ENCODE measurements at regions not wholly inside any gene's neighbourhood (a gene's known extent, or its start where the extent isn't known, plus 50 kb on each side); places are given as distances from the start of the nearest gene placed in this dataset.

DNA sequence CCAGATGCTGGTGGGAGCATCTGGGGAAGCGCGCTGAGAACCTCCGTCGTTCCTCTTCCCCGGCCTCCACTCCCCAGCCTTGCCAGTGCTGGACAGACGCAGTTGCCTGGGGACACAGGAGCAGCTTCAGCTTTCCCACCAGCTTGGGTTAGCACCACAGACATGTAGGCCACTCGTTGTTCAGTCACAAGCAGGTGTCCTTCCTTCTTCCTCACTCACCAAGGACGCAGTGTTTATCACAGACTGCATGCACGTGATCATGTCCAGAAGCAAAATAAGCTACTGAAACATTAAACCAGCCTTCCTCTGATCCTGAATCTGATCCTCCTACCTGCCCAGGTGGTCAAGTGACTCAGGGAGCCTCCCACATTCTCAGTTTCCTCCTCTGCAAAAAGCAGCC is 232.9 kb downstream of the SYK start:
- TF ChIP-seq CTCF (IDR thresholded peaks at IDR 0.05; ENCODE audit: low read depth, low read length, missing control alignments), result no peak
- DNase-seq (ENCODE audit: extremely low read depth, low read depth), result no peak
- H3K4me3 ChIP-seq (replicated peaks; ENCODE audit: low read depth, low read length), result no peak overlapping the region

DNA sequence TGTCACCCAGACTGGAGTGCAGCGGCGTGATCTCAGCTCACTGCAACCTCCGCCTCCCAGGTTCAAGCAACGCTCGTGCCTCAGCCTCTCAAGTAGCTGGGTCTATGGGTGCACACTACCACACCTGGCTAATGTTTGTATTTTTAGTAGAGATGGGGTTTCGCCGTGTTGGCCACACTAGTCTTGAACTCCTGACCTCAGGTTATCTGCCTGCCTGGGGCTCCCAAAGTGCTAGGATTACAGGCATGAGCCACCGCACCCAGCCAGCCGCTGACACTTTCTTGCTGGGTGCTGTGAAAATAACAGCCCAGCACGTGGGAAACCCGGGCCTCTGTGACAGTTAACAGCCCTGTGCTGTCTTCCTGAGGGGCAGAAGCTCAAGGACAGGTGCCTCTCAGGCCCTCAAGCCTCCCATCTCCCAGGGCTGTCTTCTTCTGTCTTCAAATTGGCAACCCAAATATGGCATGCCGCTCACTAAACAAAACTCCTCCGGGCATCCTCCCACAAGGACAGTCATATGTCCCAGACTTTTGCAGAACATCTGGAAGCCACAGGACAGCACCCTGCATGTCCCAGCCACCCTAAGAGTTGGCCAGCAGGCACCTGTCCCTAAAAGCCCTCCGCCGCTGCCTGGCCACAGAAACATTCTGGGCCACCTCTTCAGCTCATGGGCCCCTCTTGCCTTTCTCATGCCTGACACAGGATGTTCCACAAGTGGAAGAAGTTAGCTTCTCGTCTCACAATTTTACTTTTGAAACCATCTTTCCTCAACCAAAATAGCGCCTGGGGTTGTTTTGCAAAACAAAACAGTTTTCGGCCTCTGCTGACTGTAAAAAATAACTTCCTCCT is 233.6 kb downstream of the SYK start:
- no peak for TF ChIP-seq CTCF (IDR thresholded peaks at IDR 0.05; ENCODE audit: low read depth, low read length, missing control alignments)
- no peak overlapping the region for H3K4me3 ChIP-seq (replicated peaks; ENCODE audit: low read depth, low read length)
- DNase-seq (ENCODE audit: extremely low read depth, low read depth), result no peak

DNA sequence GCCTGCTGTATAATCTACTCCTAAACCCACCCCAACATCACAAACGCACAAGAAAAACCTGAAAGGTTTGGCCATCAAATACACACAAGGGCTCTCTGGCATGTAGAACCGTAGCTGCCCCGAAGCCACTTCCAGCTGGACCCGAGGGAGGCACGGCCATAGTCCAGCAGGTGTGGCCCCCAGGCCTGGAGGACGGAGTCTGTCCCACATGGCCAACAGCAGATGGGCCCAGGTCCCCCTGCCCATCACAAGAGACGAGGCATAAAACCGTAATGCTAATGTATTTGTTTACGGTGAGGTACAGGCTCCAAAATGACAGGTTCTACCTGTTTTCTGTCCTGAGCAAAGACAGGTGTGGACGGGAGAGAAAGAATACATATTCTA is 234.2 kb downstream of the SYK start:
- no peak overlapping the region for H3K4me3 ChIP-seq (replicated peaks; ENCODE audit: low read depth, low read length)
- TF ChIP-seq CTCF (IDR thresholded peaks at IDR 0.05; ENCODE audit: low read depth, low read length, missing control alignments), result no peak
- no peak for DNase-seq (ENCODE audit: extremely low read depth, low read depth)

GRCh38 chr9:91036356-91036755 is 234.7 kb downstream of the SYK start:
- no peak for TF ChIP-seq CTCF (IDR thresholded peaks at IDR 0.05; ENCODE audit: low read depth, low read length, missing control alignments)
- DNase-seq (ENCODE audit: extremely low read depth, low read depth), result no peak
- no peak overlapping the region for H3K4me3 ChIP-seq (replicated peaks; ENCODE audit: low read depth, low read length)

GRCh38 chr9:91036826-91037510 is 235.3 kb downstream of the SYK start:
- H3K4me3 ChIP-seq (replicated peaks; ENCODE audit: low read depth, low read length), result no peak overlapping the region
- DNase-seq (ENCODE audit: extremely low read depth, low read depth), result peak; percentile 82
- peak; percentile 62 for TF ChIP-seq CTCF (IDR thresholded peaks at IDR 0.05; ENCODE audit: low read depth, low read length, missing control alignments)

DNA sequence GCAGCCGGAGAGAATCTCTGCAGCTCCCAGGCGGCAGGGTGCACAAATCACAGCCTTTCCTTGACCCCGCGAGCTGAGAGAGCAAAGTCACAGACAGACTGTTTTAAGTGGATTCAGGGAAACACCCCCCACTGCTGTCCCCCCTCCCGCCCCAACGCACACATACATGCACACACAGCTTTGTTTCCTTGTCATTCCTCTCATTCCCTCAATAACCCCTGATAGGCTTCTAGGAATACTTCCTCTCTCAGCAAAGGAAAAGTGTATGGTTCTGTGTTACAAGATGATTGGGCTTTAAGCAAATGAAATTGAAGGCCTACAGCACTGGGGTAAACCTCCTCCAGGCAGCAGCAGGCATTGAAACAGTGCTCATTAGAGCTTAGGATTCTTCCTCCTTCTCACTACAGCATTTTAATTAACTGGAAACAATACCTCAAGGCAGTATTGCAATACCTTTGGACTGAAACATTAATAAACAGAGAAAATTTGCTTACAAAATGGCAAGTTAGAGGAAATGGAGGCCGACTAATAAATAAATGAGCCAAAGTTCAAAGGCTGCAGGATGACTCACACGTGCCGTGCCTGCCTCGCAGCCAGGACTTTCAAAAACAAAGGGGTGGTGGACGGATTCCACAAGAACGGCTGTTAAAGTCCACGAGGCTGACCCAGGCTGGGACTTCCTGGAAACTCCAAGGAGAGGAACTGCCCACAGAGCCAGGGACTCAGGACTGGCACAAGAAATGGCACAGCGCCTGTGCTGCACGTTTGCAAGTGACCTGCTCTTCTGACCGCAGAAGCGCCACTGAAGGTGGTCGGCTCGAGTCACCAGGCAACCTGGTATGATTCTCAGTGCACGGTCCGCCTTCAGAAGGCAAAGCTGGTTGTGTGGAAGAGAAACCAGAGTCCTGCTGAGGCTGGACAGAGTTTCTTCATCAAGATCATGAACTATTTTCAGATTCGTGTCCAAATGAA is 236.2 kb downstream of the SYK start:
- no peak overlapping the region for H3K4me3 ChIP-seq (replicated peaks; ENCODE audit: low read depth, low read length)
- peak; percentile 65 for DNase-seq (ENCODE audit: extremely low read depth, low read depth)
- no peak for TF ChIP-seq CTCF (IDR thresholded peaks at IDR 0.05; ENCODE audit: low read depth, low read length, missing control alignments)

All from HFF-Myc (cell line).